Heart left ventricle (tissue), 13 donors: ENCODE measurements at regions not wholly inside any gene's neighbourhood (a gene's known extent, or its start where the extent isn't known, plus 50 kb on each side); places are given as distances from the start of the nearest gene placed in this dataset.

ENCODE experiments used
- POLR2A ChIP-seq, 2 donors: fragments of 450-650 bp; IDR thresholded peaks; one replicate each; pipeline ENCODE4 v1.6.1; 2017; ENCODE audit warnings: antibody characterized with exemption in 2 of 2, mild to moderate bottlenecking in 2 of 2, moderate library complexity in 2 of 2
- TF ChIP-seq, protein P1 (sequence below), 12 donors: fragments of 200-600 bp; sonication (generic) in 4 of 12; IDR thresholded peaks; one replicate each; pipeline versions ENCODE4 v1.5.0 to v1.8.0; 2018 to 2022; ENCODE audit warnings: antibody characterized with exemption in 12 of 12, mild to moderate bottlenecking in 5 of 12
- donor health status: ischemic (EF 13 %, LVEDD 7.1; RV severe dilation, severe dysfunction).
- donor health status: DM: no; HTN: yes; CAD: no.
- donor health status: DM: no; HTN: no; CAD: no.
- donor health status: ischemic (EF 25% LVEDD 6.9; RV normal size, moderate dysfunction).
- donor health status: ischemic (EF 25% LVEDD 5.7; RV mildly dilated, moderate dysfunction).
- donor health status: ischemic (EF 35%, LVEDD 5.7; RV mildly dilated, moderate dysfunction).
- donor health status: nonischemic (EF 11% LVEDD 7.7; RV severe dilation, severe dysfunction).
- donor health status: DM: yes; HTN: yes; CAD: no.
- donor health status: PGD.
- donor health status: ischemic (EF 29% LVEDD 5.4; RV normal size, mild dysfunction).
- donor health status: nonischemic (EF 23%, LVEDD 6.1; RV moderate dilation, normal function).

DNA sequence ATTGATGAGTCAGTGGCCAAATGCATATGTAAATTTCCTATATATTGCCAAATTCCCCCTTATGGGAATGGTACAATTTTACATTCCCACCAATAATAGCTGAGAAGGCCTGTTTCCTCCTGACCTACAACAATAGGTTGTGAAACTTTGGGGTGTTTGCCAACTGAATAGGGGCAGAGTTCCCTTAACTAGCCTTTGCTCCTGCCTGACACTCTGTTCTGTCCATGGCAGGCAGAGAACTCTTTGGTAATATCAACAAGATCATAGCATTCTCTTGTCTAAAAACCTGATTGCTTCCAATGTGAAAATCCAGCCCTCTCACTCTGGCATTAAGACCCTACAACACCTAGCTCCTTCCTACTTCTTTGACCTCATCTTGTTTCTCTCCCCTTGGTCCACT, 149.7 kb downstream of the HAPSTR1 start:
- no peak for TF ChIP-seq POLR2A (IDR thresholded peaks at IDR 0.05)
- TF ChIP-seq, protein P1, sequence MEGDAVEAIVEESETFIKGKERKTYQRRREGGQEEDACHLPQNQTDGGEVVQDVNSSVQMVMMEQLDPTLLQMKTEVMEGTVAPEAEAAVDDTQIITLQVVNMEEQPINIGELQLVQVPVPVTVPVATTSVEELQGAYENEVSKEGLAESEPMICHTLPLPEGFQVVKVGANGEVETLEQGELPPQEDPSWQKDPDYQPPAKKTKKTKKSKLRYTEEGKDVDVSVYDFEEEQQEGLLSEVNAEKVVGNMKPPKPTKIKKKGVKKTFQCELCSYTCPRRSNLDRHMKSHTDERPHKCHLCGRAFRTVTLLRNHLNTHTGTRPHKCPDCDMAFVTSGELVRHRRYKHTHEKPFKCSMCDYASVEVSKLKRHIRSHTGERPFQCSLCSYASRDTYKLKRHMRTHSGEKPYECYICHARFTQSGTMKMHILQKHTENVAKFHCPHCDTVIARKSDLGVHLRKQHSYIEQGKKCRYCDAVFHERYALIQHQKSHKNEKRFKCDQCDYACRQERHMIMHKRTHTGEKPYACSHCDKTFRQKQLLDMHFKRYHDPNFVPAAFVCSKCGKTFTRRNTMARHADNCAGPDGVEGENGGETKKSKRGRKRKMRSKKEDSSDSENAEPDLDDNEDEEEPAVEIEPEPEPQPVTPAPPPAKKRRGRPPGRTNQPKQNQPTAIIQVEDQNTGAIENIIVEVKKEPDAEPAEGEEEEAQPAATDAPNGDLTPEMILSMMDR (IDR thresholded peaks at IDR 0.05) = no peak
